ENCODE measurements at regions not wholly inside any gene's neighbourhood (a gene's known extent, or its start where the extent isn't known, plus 50 kb on each side); places are given as distances from the start of the nearest gene placed in this dataset.

DNA sequence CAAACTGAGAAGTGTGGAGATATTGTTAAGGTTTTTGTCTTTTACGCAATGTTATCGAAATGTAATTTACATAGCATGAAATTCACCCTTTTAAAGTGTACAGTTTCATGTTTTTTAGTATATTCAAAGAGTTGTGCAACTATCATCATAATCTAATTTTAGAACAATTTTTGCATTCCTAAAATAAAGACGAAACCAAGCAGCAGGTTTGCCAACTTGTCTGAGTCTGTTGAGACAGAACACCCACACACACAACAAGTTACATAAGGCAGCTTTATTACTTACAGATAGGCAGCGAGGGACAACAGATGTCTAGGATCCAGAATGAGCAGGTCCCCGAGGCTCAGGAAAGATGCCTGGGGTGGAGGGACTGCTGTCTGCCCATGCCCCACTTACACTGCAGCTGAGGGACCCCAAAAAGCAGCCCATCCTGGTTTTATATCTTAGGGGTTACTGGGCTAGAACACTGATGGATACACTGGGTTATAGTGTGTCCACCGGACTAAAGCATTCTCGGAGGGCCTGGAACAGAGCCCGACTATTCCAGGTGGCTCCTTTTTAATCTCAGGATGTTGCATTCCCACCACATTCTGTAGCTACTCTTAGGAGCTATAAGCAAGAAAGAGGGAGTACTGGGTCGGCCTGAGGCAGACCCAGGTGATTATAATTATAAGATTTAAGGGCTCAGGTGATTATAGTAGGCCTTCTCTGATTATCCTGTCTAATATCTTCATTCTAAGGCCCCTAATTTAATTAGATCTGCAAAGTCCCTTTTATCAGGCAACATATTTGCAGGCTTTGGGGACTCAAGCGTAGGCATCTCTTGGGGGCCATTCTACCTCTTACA lies 150.2 kb upstream of the DOK6 start:
- TF ChIP-seq EZH2phosphoT487 (IDR thresholded peaks at IDR 0.05; ENCODE audit: insufficient read depth, low read depth) (no peak), EZH2 (IDR thresholded peaks at IDR 0.05; ENCODE audit: insufficient read depth, poor library complexity, severe bottlenecking) (no peak)
